ENCODE measurements at regions not wholly inside any gene's neighbourhood (a gene's known extent, or its start where the extent isn't known, plus 50 kb on each side); places are given as distances from the start of the nearest gene placed in this dataset.

DNA sequence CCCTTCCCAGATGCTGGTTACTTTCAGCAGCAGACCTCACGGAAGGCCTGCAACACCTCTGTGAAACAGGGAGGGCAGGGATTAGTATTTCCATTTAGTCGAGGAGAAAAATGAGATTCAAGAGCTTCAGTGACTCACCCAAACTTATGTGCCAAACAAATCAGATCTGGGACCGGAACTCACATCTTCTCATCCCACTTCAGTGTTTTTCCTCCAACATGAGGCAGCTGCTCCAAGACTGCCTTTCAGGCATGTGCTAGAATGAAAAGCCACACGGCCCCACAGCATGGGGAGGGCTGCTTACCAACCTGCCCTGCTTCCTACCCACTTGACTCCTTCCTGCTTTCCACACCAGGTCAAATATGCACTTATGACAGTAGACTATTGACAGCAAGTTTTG is 129.4 kb upstream of the SLC24A5 start:
- Histone ChIP-seq H3K36me3 (replicated peaks in 1 of 2) (no peaks in the 10 kb centered on the region), H3K27ac (no peak overlapping the region), H3K4me1 (replicated peaks in 1 of 2) (no peaks in the 10 kb centered on the region), H3K27me3 (no peaks in the 10 kb centered on the region), H3K4me3 (no peak overlapping the region), H3K9me3 (replicated peaks in 1 of 3) (no peaks in the 10 kb centered on the region)
- WGBS, 4 donors, result 56 to 81% (median 77%) methylated on average over 4 of the region's 4 CpGs
- TF ChIP-seq, protein P1, sequence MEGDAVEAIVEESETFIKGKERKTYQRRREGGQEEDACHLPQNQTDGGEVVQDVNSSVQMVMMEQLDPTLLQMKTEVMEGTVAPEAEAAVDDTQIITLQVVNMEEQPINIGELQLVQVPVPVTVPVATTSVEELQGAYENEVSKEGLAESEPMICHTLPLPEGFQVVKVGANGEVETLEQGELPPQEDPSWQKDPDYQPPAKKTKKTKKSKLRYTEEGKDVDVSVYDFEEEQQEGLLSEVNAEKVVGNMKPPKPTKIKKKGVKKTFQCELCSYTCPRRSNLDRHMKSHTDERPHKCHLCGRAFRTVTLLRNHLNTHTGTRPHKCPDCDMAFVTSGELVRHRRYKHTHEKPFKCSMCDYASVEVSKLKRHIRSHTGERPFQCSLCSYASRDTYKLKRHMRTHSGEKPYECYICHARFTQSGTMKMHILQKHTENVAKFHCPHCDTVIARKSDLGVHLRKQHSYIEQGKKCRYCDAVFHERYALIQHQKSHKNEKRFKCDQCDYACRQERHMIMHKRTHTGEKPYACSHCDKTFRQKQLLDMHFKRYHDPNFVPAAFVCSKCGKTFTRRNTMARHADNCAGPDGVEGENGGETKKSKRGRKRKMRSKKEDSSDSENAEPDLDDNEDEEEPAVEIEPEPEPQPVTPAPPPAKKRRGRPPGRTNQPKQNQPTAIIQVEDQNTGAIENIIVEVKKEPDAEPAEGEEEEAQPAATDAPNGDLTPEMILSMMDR (IDR thresholded peaks at IDR 0.05), result no peak
- TF ChIP-seq POLR2A (IDR thresholded peaks at IDR 0.05), result no peak
- DNase-seq, result no peak
- intact Hi-C loops (cut with DNase I), result no loop called here

DNA sequence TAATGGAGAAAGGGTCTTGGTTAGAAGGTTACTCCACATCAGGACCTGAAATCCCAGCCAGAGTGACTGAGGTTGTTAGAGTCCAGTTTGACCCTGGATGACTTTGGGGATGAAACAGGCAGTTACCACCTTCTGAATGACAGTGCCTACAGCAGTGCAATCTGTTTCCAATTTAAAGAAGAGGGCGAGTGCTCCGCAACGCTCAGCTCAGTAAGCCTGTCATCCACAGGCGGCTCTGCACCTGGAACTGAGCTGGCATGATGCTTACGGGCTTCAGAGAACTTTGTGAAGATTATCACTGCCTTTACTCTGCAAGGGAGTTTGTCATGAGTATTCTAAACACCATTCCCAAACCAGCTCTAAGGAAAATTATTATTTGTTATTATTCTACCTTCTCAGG is 127.7 kb upstream of the SLC24A5 start:
- no peaks in the 10 kb centered on the region for H3K27me3 ChIP-seq
- no peak overlapping the region for H3K27ac ChIP-seq
- DNase-seq, result no peak
- H3K36me3 ChIP-seq (replicated peaks in 1 of 2), result no peaks in the 10 kb centered on the region
- H3K4me1 ChIP-seq (replicated peaks in 1 of 2), result no peaks in the 10 kb centered on the region
- H3K9me3 ChIP-seq (replicated peaks in 1 of 3), result no peaks in the 10 kb centered on the region
- intact Hi-C loops (cut with DNase I), result no loop called here
- 85 to 96% (median 90%) methylated on average over 5 of the region's 5 CpGs for WGBS, 4 donors
- no peak overlapping the region for H3K4me3 ChIP-seq
- TF ChIP-seq, protein P1 (IDR thresholded peaks at IDR 0.05), result no peak
- no peak for TF ChIP-seq POLR2A (IDR thresholded peaks at IDR 0.05)

DNA sequence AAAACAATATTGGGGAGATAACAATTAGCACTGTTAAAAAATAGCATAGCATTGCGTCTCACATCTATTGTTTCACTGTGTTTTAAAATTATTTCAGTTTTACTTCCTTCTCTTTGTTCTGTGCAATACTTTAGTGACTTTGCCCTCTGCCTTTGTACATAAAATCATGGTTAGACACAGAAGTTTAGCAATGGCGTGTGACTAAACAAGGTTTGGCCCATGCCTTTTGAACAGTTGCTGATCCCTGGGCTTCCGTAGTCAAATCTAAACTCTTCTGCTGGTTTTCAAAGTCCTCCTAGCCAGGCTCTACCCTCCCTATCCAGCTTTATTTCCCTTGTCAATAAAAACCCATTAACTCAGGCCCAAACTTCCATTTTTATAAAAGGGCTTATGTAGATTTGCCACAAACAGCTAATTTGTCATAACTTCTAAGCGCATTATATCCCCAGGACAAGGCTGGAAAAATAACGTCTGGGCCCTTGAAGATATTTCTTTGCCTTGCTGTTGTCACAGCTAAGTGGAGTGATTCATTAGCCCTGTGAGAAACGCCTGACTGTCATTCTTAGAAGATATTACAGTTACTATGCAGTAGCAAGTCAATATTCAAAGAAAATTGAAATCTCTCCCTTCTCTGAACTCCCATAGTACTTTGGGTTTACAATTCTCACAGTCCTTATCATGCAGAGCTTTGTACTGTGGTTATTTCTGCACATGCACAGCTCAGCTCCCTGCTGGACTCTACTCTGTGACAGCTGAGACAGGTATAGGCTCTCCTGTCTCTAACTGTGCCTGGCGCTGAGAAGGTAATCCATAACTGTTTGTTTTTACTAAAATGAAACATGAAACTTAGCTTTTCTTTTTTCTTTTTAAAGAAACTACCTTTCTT is 123.4 kb upstream of the SLC24A5 start:
- intact Hi-C loops (cut with DNase I), result no loop called here
- no peaks in the 10 kb centered on the region for H3K36me3 ChIP-seq (replicated peaks in 1 of 2)
- no peak for DNase-seq
- no peak overlapping the region for H3K27ac ChIP-seq
- H3K4me1 ChIP-seq (replicated peaks in 1 of 2), result no peaks in the 10 kb centered on the region
- H3K27me3 ChIP-seq, result no peaks in the 10 kb centered on the region
- TF ChIP-seq, protein P1 (IDR thresholded peaks at IDR 0.05), result no peak
- no peak for TF ChIP-seq POLR2A (IDR thresholded peaks at IDR 0.05)
- 76 to 80% (median 79%) methylated on average over 7 of the region's 7 CpGs for WGBS, 4 donors
- no peak overlapping the region for H3K4me3 ChIP-seq
- no peaks in the 10 kb centered on the region for H3K9me3 ChIP-seq (replicated peaks in 1 of 3)

DNA sequence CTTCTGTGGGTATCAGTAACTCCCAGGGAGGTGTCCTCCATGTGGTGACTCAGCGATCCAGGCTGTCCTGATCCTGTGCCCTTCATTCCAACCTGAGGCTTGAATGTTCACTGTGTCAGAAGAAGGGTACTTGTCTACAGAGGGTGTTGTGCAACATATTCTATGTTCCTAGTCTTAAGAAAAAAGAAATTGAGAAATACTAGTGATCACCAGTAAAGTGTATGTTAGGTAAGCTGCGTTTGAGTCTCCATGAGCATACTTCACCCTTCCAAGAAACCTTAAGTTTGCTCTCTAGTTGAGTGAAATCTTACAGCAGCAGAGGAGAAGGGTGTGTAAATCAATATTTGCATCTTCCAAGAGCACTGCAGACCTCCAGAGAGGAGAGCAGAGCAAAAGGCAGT is 122.2 kb upstream of the SLC24A5 start:
- TF ChIP-seq POLR2A (IDR thresholded peaks at IDR 0.05), result no peak
- TF ChIP-seq, protein P1 (IDR thresholded peaks at IDR 0.05), result no peak

More for the DNA sequence above, 122.2 kb upstream of the SLC24A5 start:
- DNase-seq, result no peak
- H3K36me3 ChIP-seq (replicated peaks in 1 of 2), result no peaks in the 10 kb centered on the region
- WGBS, 4 donors, result 77 to 90% (median 84%) methylated on average over 2 of the region's 2 CpGs
- no peaks in the 10 kb centered on the region for H3K4me1 ChIP-seq (replicated peaks in 1 of 2)
- H3K27me3 ChIP-seq, result no peaks in the 10 kb centered on the region
- intact Hi-C loops (cut with DNase I), result no loop called here
- no peaks in the 10 kb centered on the region for H3K9me3 ChIP-seq (replicated peaks in 1 of 3)
- no peak overlapping the region for H3K27ac ChIP-seq
- H3K4me3 ChIP-seq, result no peak overlapping the region
